IMR-90 (cell line): ENCODE measurements at regions not wholly inside any gene's neighbourhood (a gene's known extent, or its start where the extent isn't known, plus 50 kb on each side); places are given as distances from the start of the nearest gene placed in this dataset.

ENCODE experiments used
- CEBPB ChIP-seq: IDR thresholded peaks from 2 replicates; pipeline ENCODE4 v1.6.1; 2012; ENCODE audit warnings: low read depth, low read length, improper control_type of control experiment
- MAZ ChIP-seq: IDR thresholded peaks from 2 replicates; pipeline ENCODE4 v1.6.1; 2012; ENCODE audit warnings: low read depth, mild to moderate bottlenecking, low read length, improper control_type of control experiment, moderate library complexity, borderline replicate concordance
- NFE2L2 ChIP-seq: fragments of 150-350 bp; IDR thresholded peaks from 2 replicates; pipeline ENCODE4 v1.6.1; 2016; ENCODE audit warnings: low read depth, mild to moderate bottlenecking, low read length
- POLR2A ChIP-seq: IDR thresholded peaks from 2 replicates; pipeline ENCODE4 v1.6.1; 2012; ENCODE audit warnings: mild to moderate bottlenecking, low read depth, low read length
- RAD21 ChIP-seq: IDR thresholded peaks from 2 replicates; pipeline ENCODE4 v1.6.1; 2012; ENCODE audit warnings: low read length, improper control_type of control experiment
- SMC3 ChIP-seq: fragments of 150-350 bp; IDR thresholded peaks from 2 replicates; pipeline ENCODE4 v1.6.1; 2016; ENCODE audit warnings: low read depth, mild to moderate bottlenecking, antibody characterized with exemption, low read length, moderate library complexity
- TF ChIP-seq, protein P1 (sequence below): conservative IDR thresholded peaks from 2 replicates; pipeline ENCODE4 v1.5.1; 2012; ENCODE audit warnings: mild to moderate bottlenecking, low read depth, low read length, improper control_type of control experiment
- TF ChIP-seq, protein P2 (sequence below): fragments of 150-350 bp; IDR thresholded peaks from 2 replicates; pipeline ENCODE4 v1.6.1; 2016; ENCODE audit warnings: low read depth, mild to moderate bottlenecking, low read length, moderate library complexity, borderline replicate concordance

DNA sequence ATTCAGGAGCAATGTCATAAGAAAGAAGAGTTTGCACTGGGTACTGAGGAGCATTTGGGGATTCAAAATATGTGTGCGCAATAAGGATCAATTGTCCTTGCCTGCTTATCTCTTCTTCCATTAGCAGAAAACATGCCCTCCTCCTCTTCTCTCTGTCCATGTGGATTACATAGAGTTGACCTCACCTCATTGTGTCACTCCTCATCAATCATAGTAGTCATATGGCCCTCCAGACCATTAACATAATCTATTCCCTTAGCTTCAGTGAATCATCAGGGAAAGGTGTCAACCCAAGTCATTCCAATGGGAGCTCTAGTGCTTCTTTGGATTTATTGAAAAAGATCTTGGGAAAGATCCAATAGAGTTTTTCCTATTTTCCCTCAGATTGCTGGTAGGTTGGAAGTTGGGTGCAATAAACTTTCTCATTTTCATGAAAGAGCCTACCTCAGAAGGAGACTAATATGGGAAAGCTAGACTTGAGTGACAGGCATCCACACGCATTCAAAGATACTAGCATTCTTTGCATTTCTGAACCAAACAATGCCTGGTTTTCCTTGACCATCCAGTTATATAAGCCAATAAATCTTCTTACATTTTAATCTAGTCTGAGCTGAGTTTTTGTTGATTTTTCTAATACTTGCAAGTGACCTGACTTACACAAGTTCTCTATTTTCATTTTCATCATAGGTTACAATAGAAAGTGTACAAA, 71.5 kb upstream of the FAM13C start:
- TF ChIP-seq, protein P1, sequence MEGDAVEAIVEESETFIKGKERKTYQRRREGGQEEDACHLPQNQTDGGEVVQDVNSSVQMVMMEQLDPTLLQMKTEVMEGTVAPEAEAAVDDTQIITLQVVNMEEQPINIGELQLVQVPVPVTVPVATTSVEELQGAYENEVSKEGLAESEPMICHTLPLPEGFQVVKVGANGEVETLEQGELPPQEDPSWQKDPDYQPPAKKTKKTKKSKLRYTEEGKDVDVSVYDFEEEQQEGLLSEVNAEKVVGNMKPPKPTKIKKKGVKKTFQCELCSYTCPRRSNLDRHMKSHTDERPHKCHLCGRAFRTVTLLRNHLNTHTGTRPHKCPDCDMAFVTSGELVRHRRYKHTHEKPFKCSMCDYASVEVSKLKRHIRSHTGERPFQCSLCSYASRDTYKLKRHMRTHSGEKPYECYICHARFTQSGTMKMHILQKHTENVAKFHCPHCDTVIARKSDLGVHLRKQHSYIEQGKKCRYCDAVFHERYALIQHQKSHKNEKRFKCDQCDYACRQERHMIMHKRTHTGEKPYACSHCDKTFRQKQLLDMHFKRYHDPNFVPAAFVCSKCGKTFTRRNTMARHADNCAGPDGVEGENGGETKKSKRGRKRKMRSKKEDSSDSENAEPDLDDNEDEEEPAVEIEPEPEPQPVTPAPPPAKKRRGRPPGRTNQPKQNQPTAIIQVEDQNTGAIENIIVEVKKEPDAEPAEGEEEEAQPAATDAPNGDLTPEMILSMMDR: no peak
- TF ChIP-seq, protein P2, sequence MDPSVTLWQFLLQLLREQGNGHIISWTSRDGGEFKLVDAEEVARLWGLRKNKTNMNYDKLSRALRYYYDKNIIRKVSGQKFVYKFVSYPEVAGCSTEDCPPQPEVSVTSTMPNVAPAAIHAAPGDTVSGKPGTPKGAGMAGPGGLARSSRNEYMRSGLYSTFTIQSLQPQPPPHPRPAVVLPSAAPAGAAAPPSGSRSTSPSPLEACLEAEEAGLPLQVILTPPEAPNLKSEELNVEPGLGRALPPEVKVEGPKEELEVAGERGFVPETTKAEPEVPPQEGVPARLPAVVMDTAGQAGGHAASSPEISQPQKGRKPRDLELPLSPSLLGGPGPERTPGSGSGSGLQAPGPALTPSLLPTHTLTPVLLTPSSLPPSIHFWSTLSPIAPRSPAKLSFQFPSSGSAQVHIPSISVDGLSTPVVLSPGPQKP: no peak
- TF ChIP-seq SMC3: no peak
- TF ChIP-seq RAD21: no peak
- TF ChIP-seq POLR2A: no peak
- no peak for TF ChIP-seq CEBPB
- TF ChIP-seq NFE2L2: no peak
- TF ChIP-seq MAZ: no peak
